ENCODE measurements at regions not wholly inside any gene's neighbourhood (a gene's known extent, or its start where the extent isn't known, plus 50 kb on each side); places are given as distances from the start of the nearest gene placed in this dataset.

DNA sequence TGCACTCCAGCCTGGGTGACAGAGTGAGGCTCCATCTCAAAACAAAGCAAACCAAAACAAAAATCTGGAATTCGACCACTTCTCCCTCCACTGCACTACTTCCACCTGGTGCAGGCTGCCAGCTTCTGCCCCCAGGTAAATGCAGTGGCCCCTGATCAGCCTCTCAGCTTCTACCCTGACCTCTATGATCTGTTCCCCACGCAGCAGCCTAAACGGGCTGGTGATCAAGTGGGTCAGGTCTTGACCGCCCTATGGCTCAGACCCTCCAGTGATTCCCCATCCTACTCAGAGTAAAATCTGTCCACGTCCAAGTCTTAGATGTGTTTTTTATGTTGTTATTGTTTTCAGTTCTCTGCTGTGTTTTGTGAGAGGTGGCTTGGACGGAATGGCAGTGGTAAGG, 163.9 kb downstream of the KCTD15 start:
- TF ChIP-seq, protein P1, sequence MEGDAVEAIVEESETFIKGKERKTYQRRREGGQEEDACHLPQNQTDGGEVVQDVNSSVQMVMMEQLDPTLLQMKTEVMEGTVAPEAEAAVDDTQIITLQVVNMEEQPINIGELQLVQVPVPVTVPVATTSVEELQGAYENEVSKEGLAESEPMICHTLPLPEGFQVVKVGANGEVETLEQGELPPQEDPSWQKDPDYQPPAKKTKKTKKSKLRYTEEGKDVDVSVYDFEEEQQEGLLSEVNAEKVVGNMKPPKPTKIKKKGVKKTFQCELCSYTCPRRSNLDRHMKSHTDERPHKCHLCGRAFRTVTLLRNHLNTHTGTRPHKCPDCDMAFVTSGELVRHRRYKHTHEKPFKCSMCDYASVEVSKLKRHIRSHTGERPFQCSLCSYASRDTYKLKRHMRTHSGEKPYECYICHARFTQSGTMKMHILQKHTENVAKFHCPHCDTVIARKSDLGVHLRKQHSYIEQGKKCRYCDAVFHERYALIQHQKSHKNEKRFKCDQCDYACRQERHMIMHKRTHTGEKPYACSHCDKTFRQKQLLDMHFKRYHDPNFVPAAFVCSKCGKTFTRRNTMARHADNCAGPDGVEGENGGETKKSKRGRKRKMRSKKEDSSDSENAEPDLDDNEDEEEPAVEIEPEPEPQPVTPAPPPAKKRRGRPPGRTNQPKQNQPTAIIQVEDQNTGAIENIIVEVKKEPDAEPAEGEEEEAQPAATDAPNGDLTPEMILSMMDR (IDR thresholded peaks at IDR 0.05; ENCODE audit: low read depth, low read length, missing input control) = no peak
- TF ChIP-seq, protein P2, sequence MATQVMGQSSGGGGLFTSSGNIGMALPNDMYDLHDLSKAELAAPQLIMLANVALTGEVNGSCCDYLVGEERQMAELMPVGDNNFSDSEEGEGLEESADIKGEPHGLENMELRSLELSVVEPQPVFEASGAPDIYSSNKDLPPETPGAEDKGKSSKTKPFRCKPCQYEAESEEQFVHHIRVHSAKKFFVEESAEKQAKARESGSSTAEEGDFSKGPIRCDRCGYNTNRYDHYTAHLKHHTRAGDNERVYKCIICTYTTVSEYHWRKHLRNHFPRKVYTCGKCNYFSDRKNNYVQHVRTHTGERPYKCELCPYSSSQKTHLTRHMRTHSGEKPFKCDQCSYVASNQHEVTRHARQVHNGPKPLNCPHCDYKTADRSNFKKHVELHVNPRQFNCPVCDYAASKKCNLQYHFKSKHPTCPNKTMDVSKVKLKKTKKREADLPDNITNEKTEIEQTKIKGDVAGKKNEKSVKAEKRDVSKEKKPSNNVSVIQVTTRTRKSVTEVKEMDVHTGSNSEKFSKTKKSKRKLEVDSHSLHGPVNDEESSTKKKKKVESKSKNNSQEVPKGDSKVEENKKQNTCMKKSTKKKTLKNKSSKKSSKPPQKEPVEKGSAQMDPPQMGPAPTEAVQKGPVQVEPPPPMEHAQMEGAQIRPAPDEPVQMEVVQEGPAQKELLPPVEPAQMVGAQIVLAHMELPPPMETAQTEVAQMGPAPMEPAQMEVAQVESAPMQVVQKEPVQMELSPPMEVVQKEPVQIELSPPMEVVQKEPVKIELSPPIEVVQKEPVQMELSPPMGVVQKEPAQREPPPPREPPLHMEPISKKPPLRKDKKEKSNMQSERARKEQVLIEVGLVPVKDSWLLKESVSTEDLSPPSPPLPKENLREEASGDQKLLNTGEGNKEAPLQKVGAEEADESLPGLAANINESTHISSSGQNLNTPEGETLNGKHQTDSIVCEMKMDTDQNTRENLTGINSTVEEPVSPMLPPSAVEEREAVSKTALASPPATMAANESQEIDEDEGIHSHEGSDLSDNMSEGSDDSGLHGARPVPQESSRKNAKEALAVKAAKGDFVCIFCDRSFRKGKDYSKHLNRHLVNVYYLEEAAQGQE (IDR thresholded peaks at IDR 0.05) = no peak
- no peak for TF ChIP-seq JUND (IDR thresholded peaks at IDR 0.05)

Data from liver (tissue), 3 donors.